HEK293T (cell line): ENCODE measurements at regions not wholly inside any gene's neighbourhood (a gene's known extent, or its start where the extent isn't known, plus 50 kb on each side); places are given as distances from the start of the nearest gene placed in this dataset.

ENCODE experiments used
- CTCF ChIA-PET: fragments of 350-600 bp; formaldehyde crosslinking; extraction: SDS; loops from one replicate; lab custom pipeline; 2021; ENCODE audit warnings: antibody characterized with exemption, inconsistent platforms; lab: Yijun Ruan, JAX
- POLR2A ChIA-PET: fragments of 350-600 bp; formaldehyde crosslinking; extraction: SDS; loops from one replicate; lab custom pipeline; 2020; ENCODE audit warnings: antibody characterized with exemption, inconsistent platforms; lab: Yijun Ruan, JAX
- DNase-seq: peaks from one replicate; pipeline ENCODE4 v3.0.0; 2012; ENCODE audit warnings: mixed read lengths; ENCODE audit errors: extremely low spot score
- ARNT ChIP-seq: fragments of 450-650 bp; IDR thresholded peaks from 2 replicates; pipeline ENCODE4 v1.6.1; 2017; ENCODE audit warnings: mild to moderate bottlenecking
- BHLHE40 ChIP-seq: fragments of 450-650 bp; IDR thresholded peaks from 2 replicates; pipeline ENCODE4 v1.6.1; 2016; ENCODE audit warnings: mild to moderate bottlenecking, moderate library complexity, borderline replicate concordance
- CTBP1 ChIP-seq: fragments of 450-650 bp; IDR thresholded peaks from 2 replicates; pipeline ENCODE4 v1.6.1; 2016; ENCODE audit warnings: borderline replicate concordance
- ELF4 ChIP-seq: fragments of 450-650 bp; IDR thresholded peaks from 2 replicates; pipeline ENCODE4 v1.6.1; 2017; ENCODE audit warnings: antibody characterized with exemption
- FOXA1 ChIP-seq: fragments of 450-650 bp; IDR thresholded peaks from 2 replicates; pipeline ENCODE4 v1.6.1; 2016; ENCODE audit warnings: mild to moderate bottlenecking
- FOXK2 ChIP-seq: fragments of 450-650 bp; IDR thresholded peaks from 2 replicates; pipeline ENCODE4 v1.6.1; 2016; ENCODE audit warnings: mild to moderate bottlenecking
- FOXM1 ChIP-seq: fragments of 450-650 bp; IDR thresholded peaks from 2 replicates; pipeline ENCODE4 v1.6.1; 2017; ENCODE audit warnings: mild to moderate bottlenecking, borderline replicate concordance
- HDGF ChIP-seq: fragments of 450-650 bp; IDR thresholded peaks from 2 replicates; pipeline ENCODE4 v1.6.1; 2017; ENCODE audit warnings: antibody characterized with exemption, borderline replicate concordance
- L3MBTL2 ChIP-seq: fragments of 450-650 bp; conservative IDR thresholded peaks from 2 replicates; pipeline ENCODE4 v1.6.1; 2016; ENCODE audit warnings: mild to moderate bottlenecking
- LEF1 ChIP-seq: fragments of 450-650 bp; IDR thresholded peaks from 2 replicates; pipeline ENCODE4 v1.6.1; 2017; ENCODE audit warnings: mild to moderate bottlenecking, borderline replicate concordance
- NFRKB ChIP-seq: fragments of 450-650 bp; IDR thresholded peaks from 2 replicates; pipeline ENCODE4 v1.6.1; 2016; ENCODE audit warnings: mild to moderate bottlenecking, moderate library complexity
- PKNOX1 ChIP-seq: fragments of 450-650 bp; IDR thresholded peaks from 2 replicates; pipeline ENCODE4 v1.6.1; 2016
- SP1 ChIP-seq: fragments of 450-650 bp; IDR thresholded peaks from 2 replicates; pipeline ENCODE4 v1.6.1; 2017
- SUZ12 ChIP-seq: fragments of 450-650 bp; IDR thresholded peaks from 2 replicates; pipeline ENCODE4 v1.6.1; 2016; ENCODE audit warnings: mild to moderate bottlenecking
- TARDBP ChIP-seq: fragments of 450-650 bp; IDR thresholded peaks from 2 replicates; pipeline ENCODE4 v1.6.1; 2016
- ZNF384 ChIP-seq: fragments of 450-650 bp; IDR thresholded peaks from 2 replicates; pipeline ENCODE4 v1.6.1; 2016

- no peak for DNase-seq
- CTCF ChIA-PET, result no interaction called here
- POLR2A ChIA-PET, result no interaction called here
- TF ChIP-seq CTBP1, result no peak
- no peak for TF ChIP-seq TARDBP
- TF ChIP-seq SP1, result no peak
- no peak for TF ChIP-seq ZNF384
- TF ChIP-seq L3MBTL2, result no peak
- TF ChIP-seq FOXA1, result no peak
- TF ChIP-seq ARNT, result no peak
Observed at GRCh38 chr17:72284806-72285205, 164.0 kb downstream of the SOX9 start.

DNA sequence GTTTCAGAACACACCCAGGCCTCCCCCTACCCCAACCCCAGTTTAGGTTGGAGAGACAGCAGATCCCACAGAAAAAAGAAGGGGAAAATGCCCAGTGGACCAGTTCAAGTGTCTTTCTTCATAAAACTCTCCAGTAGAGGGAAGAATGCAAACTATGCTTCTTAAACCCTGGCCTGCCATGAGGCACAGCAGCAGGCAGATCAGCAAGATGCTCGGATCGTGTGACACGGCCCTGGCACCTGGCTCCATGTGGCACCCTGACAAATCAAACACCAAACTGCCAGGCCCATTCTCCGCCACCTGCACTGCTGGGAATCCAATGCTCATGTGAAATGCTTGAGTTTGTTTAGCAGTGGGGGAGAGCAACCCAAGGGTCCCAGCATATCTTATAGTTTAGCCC is 166.8 kb downstream of the SOX9 start:
- ChIA-PET CTCF (no interaction called here), POLR2A (no interaction called here)
- TF ChIP-seq CTBP1 (no peak), FOXA1 (no peak), BHLHE40 (no peak), ZNF384 (no peak), ARNT (no peak), SP1 (no peak), NFRKB (no peak), L3MBTL2 (no peak), SUZ12 (no peak), PKNOX1 (no peak), HDGF (no peak), FOXK2 (no peak), ELF4 (no peak), FOXM1 (no peak)
- no peak for DNase-seq

GRCh38 chr17:72294487-72294893 is 173.7 kb downstream of the SOX9 start:
- no peak for DNase-seq
- CTCF ChIA-PET, result no interaction called here
- POLR2A ChIA-PET, result no interaction called here
- TF ChIP-seq ZNF384 (no peak), PKNOX1 (no peak), ARNT (no peak), LEF1 (no peak), HDGF (no peak), CTBP1 (no peak), FOXA1 (no peak), TARDBP (no peak), SP1 (no peak), FOXK2 (no peak), SUZ12 (no peak), L3MBTL2 (no peak)

DNA sequence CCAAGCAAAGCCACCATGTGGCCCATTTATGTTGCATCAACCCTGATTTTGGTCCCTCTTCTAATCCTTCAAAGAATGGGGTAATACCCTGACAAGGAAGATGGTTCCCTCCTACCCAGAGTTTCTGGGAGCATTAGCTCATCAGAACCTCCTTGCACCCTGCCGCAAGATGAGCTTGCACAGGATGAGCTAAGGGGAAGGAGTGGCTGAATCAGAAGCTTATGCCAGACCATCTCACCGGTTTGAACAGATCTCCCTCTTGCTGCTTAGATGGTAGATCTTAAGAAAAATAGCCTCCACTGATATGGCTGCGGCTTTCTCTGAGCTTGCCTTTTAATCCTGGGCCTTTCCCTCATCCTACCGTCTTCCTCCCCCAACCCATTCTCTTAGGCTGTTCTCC is 175.1 kb downstream of the SOX9 start:
- POLR2A ChIA-PET, result no interaction called here
- no peak for DNase-seq
- TF ChIP-seq ELF4, result no peak
- TF ChIP-seq ZNF384, result no peak
- TF ChIP-seq TARDBP, result no peak
- TF ChIP-seq HDGF, result no peak
- TF ChIP-seq FOXK2, result no peak
- no peak for TF ChIP-seq NFRKB
- TF ChIP-seq SP1, result no peak
- TF ChIP-seq FOXM1, result no peak
- no peak for TF ChIP-seq BHLHE40
- TF ChIP-seq FOXA1, result no peak
- TF ChIP-seq LEF1, result no peak
- no peak for TF ChIP-seq PKNOX1
- TF ChIP-seq CTBP1, result no peak
- no peak for TF ChIP-seq L3MBTL2
- no peak for TF ChIP-seq ARNT
- TF ChIP-seq SUZ12, result no peak
- CTCF ChIA-PET, result no interaction called here

DNA sequence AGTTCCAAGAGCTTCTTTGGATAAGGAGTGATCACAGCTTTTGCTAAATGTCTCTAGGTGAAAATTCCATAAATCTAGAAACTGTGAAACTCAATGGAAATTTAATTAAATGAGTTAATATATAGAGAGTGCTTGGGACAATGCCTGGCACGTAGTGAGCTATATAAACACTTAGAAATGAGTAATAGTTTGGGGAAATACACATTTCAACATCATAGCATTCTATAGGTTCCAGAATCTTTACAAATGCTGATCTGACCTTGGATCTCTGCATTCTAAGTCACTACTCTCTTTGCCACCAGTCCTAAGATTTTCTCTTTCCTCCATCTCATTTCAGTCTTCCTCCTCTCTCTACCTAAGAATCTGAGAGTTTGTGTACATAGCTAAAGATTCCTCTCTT is 175.6 kb downstream of the SOX9 start:
- TF ChIP-seq TARDBP, result no peak
- no peak for TF ChIP-seq CTBP1
- TF ChIP-seq FOXA1, result no peak
- POLR2A ChIA-PET, result no interaction called here

DNA sequence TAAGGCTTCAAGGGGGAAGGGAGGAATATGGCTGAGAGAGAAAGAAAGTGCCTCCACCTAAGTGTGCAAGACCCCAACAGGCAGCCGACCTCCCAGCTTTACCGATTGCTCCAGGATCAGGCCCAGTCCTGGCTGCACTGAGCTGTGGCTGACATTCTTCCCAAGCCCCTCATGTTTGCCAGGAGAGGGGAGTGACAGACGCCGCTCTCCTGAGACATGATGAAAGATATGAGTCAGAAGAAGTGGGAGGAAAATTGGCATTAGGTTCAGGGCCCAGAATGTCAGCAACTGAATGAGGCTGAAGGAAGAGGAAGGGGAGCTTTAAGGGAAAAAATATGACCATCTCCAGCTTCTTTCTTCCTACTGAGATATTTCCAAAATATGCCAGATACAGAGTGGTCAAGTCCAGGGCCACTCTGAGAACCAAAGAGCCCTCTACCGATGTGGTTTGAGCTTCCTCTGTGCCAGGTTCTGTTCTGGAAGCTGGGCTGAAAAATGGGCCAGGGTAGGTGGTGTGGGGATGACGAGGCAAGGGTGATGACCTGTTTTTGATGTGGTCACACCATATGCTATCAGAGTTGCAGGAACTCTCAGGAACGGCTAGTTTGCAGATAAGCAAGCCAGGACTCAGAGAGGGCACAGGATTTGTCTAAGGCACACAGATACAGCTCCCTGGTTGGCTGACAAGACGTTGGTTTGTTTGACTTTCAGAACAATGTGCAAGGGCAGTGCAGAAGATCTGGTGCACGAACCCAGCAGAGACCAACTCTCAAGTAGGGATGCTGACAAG is 176.7 kb downstream of the SOX9 start:
- CTCF ChIA-PET, result no interaction called here

More for the DNA sequence above, 175.6 kb downstream of the SOX9 start:
- CTCF ChIA-PET, result no interaction called here
- DNase-seq, result no peak

More for the DNA sequence above, 176.7 kb downstream of the SOX9 start:
- POLR2A ChIA-PET, result no interaction called here
- TF ChIP-seq TARDBP (no peak), ZNF384 (no peak), FOXM1 (no peak), HDGF (no peak), FOXA1 (no peak), ARNT (no peak), SP1 (no peak)
- no peak for DNase-seq
